HG03159 (cell line): ENCODE measurements at regions not wholly inside any gene's neighbourhood (a gene's known extent, or its start where the extent isn't known, plus 50 kb on each side); places are given as distances from the start of the nearest gene placed in this dataset.
"Not testable (repeated sequence)": the region's sequence is repeated elsewhere in the genome, so short reads cannot be mapped to it uniquely, and the experiment has no call there.

Experiments
- ATAC-seq: cut with Tn5 transposase; IDR thresholded peaks from one replicate; pipeline ENCODE4 v1.9.1; 2021; ENCODE audit warnings: mild to moderate bottlenecking, moderate library complexity; ENCODE audit not compliant: unreplicated experiment

GRCh38 chr1:198809247-198809646 is 170.4 kb downstream of the PTPRC start:
- ATAC-seq: no peak

GRCh38 chr1:198811449-198811848 is 172.6 kb downstream of the PTPRC start:
- ATAC-seq: no peak

GRCh38 chr1:198823626-198824025 is 184.8 kb downstream of the PTPRC start:
- ATAC-seq: no peak

GRCh38 chr1:198825254-198825653 is 186.4 kb downstream of the PTPRC start:
- ATAC-seq: no peak

- ATAC-seq: no peak
These were observed 190.5 kb downstream of the PTPRC start for GRCh38 chr1:198829356-198829755.

GRCh38 chr1:198829944-198830343 is 191.1 kb downstream of the PTPRC start:
- ATAC-seq: no peak

GRCh38 chr1:198830412-198830811 is 191.6 kb downstream of the PTPRC start:
- ATAC-seq: no peak

GRCh38 chr1:198833706-198834503 is 195.1 kb downstream of the PTPRC start:
- ATAC-seq: no peak

GRCh38 chr1:198837278-198838021 is 198.6 kb downstream of the PTPRC start:
- no peak for ATAC-seq

GRCh38 chr1:198838022-198838342 is 199.1 kb downstream of the PTPRC start:
- no peak for ATAC-seq

GRCh38 chr1:198841477-198841876 is 202.6 kb downstream of the PTPRC start:
- ATAC-seq: no peak

GRCh38 chr1:198842686-198843085 is 203.8 kb downstream of the PTPRC start:
- ATAC-seq: no peak

- no peak for ATAC-seq
These were observed 206.4 kb downstream of the PTPRC start for GRCh38 chr1:198845271-198845670.

GRCh38 chr1:198845851-198846250 is 207.0 kb downstream of the PTPRC start:
- ATAC-seq: no peak

GRCh38 chr1:198846556-198846955 is 207.7 kb downstream of the PTPRC start:
- no peak for ATAC-seq

- ATAC-seq: no peak
These were observed 209.4 kb downstream of the PTPRC start for GRCh38 chr1:198848206-198848605.

GRCh38 chr1:198848649-198849048 is 209.8 kb downstream of the PTPRC start:
- no peak for ATAC-seq

- ATAC-seq: no peak
These were observed 210.3 kb downstream of the PTPRC start for GRCh38 chr1:198849093-198849492.

GRCh38 chr1:198850196-198850595 is 211.4 kb downstream of the PTPRC start:
- ATAC-seq: no peak

- not testable (repeated sequence) for ATAC-seq
These were observed 212.1 kb downstream of the PTPRC start for GRCh38 chr1:198850966-198851365.

GRCh38 chr1:198856601-198857000 is 217.8 kb downstream of the PTPRC start:
- no peak for ATAC-seq

GRCh38 chr1:198858033-198858432 is 219.2 kb downstream of the PTPRC start:
- ATAC-seq: no peak
